ENCODE measurements at regions not wholly inside any gene's neighbourhood (a gene's known extent, or its start where the extent isn't known, plus 50 kb on each side); places are given as distances from the start of the nearest gene placed in this dataset.

DNA sequence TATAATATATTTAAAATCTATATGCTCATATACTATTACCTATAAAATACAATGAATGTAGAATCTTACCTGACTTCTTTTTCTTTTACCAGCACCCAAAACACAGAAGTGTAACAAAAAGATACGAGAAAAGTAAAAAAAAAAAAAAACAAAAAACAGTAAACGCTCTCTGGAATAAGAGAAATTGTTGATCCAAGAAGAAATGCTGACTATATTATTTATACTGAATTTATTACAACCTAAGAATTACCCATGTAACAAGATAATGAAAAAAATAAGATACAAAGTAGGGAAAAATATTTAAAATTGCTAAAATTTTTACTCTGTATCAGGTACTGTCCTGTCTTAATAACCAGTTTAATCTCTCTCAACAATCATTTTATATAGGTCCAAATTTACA is 787.9 kb upstream of the MAN1A1 start:
- Mint-ChIP-seq H3K4me1 (no peaks in the 10 kb centered on the region), H3K4me3 (no peak overlapping the region), H3K9me3 (no peaks in the 10 kb centered on the region), H3K27ac (no peak overlapping the region), H3K36me3 (ENCODE audit: low read depth) (no peaks in the 10 kb centered on the region), H3K27me3 (ENCODE audit: low read depth) (no peaks in the 10 kb centered on the region)
- TF ChIP-seq, protein P1, sequence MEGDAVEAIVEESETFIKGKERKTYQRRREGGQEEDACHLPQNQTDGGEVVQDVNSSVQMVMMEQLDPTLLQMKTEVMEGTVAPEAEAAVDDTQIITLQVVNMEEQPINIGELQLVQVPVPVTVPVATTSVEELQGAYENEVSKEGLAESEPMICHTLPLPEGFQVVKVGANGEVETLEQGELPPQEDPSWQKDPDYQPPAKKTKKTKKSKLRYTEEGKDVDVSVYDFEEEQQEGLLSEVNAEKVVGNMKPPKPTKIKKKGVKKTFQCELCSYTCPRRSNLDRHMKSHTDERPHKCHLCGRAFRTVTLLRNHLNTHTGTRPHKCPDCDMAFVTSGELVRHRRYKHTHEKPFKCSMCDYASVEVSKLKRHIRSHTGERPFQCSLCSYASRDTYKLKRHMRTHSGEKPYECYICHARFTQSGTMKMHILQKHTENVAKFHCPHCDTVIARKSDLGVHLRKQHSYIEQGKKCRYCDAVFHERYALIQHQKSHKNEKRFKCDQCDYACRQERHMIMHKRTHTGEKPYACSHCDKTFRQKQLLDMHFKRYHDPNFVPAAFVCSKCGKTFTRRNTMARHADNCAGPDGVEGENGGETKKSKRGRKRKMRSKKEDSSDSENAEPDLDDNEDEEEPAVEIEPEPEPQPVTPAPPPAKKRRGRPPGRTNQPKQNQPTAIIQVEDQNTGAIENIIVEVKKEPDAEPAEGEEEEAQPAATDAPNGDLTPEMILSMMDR (IDR thresholded peaks at IDR 0.05; ENCODE audit: unreplicated experiment in 3 of 3), result no peak

DNA sequence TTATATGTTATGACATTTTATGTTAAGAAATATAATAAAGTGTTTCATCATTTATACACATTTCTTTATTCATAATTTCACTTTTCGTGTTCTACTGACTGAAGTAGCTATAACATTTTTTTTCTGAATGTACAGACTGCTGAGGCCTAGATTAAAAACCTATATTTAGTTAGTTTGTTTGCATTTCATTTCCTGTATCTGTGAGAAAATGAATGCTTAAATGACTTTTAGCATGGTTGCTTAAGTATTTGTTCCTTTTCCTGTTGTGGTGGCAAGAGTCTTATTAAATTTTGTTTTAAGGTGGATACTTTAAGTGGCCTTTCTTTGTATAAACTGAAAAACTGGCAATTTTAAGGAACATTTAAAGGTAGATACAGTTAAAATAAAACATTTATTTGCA is 779.7 kb upstream of the MAN1A1 start:
- TF ChIP-seq, protein P1 (IDR thresholded peaks at IDR 0.05; ENCODE audit: unreplicated experiment in 3 of 3), result no peak
- Mint-ChIP-seq H3K36me3 (ENCODE audit: low read depth) (no peaks in the 10 kb centered on the region), H3K4me1 (no peaks in the 10 kb centered on the region), H3K4me3 (no peak overlapping the region), H3K27ac (no peak overlapping the region), H3K9me3 (no peaks in the 10 kb centered on the region), H3K27me3 (ENCODE audit: low read depth) (no peaks in the 10 kb centered on the region)

DNA sequence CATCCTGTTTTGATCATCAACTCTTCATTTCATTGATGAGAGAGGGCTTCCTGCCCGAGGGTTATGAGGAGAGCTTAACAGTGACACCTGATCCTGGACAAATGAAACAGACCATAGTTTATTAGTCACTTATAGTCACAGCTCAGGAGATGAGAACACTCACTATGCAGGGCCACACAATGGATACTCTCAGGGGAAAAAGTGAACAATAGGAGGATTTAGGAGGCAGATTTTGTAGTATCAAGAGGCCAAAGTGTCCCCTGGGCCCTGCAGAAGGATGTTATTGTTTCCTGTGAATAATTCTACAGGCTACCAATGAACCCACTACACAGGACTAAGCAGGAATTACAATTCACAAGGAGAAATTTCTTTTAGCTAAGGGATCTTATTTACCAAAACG is 772.8 kb upstream of the MAN1A1 start:
- H3K4me3 Mint-ChIP-seq, result no peak overlapping the region
- no peak overlapping the region for H3K27ac Mint-ChIP-seq
- H3K4me1 Mint-ChIP-seq, result no peaks in the 10 kb centered on the region
- H3K36me3 Mint-ChIP-seq (ENCODE audit: low read depth), result no peaks in the 10 kb centered on the region
- TF ChIP-seq, protein P1 (IDR thresholded peaks at IDR 0.05; ENCODE audit: unreplicated experiment in 3 of 3), result no peak
- no peaks in the 10 kb centered on the region for H3K27me3 Mint-ChIP-seq (ENCODE audit: low read depth)
- H3K9me3 Mint-ChIP-seq, result no peaks in the 10 kb centered on the region

DNA sequence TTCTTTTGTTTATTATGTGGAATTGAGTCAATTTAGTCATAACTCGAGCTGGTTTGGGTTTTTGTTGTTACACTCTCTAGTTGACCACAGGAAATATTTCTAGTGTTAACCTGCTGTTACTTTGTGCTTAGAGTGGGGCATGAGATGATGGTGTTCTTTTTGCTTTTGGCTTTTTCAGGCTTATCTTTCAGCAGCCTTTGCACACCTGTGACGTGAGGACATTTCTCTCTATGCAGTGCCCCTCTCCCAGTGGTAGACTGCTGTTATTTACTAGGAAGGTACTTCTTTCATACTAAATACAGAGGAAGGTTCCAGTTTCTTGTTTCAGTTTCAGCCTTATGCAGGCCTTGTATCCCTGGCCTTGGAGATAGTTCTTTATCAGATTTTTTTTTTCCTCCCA is 766.8 kb upstream of the MAN1A1 start:
- H3K36me3 Mint-ChIP-seq (ENCODE audit: low read depth), result no peaks in the 10 kb centered on the region
- no peaks in the 10 kb centered on the region for H3K27me3 Mint-ChIP-seq (ENCODE audit: low read depth)
- H3K4me1 Mint-ChIP-seq, result no peaks in the 10 kb centered on the region
- H3K4me3 Mint-ChIP-seq, result no peak overlapping the region
- no peak overlapping the region for H3K27ac Mint-ChIP-seq
- TF ChIP-seq, protein P1 (IDR thresholded peaks at IDR 0.05; ENCODE audit: unreplicated experiment in 3 of 3), result no peak
- no peaks in the 10 kb centered on the region for H3K9me3 Mint-ChIP-seq

DNA sequence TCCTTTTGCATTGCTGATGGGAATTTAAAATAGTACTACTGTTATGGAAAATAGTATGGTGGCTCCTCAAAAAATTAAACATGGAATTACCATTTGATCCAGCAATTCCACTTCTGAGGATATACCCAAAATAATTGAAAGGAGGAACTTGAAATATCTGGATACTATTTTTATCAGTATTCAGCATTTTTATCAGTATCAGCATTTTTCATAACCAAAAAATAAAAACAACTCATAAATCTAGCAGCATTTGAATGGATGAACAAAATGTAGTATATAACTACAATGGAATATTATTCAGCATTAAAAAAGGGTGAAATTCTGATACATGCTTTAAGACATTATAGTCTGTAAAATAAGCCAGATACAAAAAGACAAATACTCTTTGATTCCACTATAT is 763.4 kb upstream of the MAN1A1 start:
- Mint-ChIP-seq H3K36me3 (ENCODE audit: low read depth) (no peaks in the 10 kb centered on the region), H3K27ac (no peak overlapping the region), H3K9me3 (no peaks in the 10 kb centered on the region), H3K4me3 (no peak overlapping the region), H3K27me3 (ENCODE audit: low read depth) (no peaks in the 10 kb centered on the region), H3K4me1 (no peaks in the 10 kb centered on the region)
- TF ChIP-seq, protein P1 (IDR thresholded peaks at IDR 0.05; ENCODE audit: unreplicated experiment in 3 of 3), result no peak

DNA sequence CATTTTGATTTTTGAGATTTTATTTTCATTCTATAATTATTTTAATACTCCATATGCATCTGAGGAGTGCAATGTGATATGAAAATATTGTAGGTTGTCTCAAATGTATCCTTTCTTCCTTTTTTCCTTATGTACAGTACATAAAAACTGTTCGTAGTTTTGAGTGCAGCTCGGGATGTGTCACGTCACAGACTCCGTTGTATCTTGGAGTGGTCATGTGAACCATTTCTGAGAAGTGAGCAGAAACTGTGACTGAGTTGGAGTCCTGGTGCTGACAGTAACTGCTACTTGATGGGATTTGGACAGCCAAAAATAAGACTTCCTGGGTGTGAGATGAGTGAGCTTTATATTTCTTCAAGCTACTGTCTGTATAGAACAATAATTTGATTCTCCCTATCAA is 761.4 kb upstream of the MAN1A1 start:
- Mint-ChIP-seq H3K36me3 (ENCODE audit: low read depth) (no peaks in the 10 kb centered on the region), H3K4me3 (no peak overlapping the region), H3K4me1 (no peaks in the 10 kb centered on the region), H3K27ac (no peak overlapping the region), H3K27me3 (ENCODE audit: low read depth) (no peaks in the 10 kb centered on the region), H3K9me3 (no peaks in the 10 kb centered on the region)
- TF ChIP-seq, protein P1 (IDR thresholded peaks at IDR 0.05; ENCODE audit: unreplicated experiment in 3 of 3), result no peak
